ENCODE measurements at regions not wholly inside any gene's neighbourhood (a gene's known extent, or its start where the extent isn't known, plus 50 kb on each side); places are given as distances from the start of the nearest gene placed in this dataset.
"Not testable (repeated sequence)": the region's sequence is repeated elsewhere in the genome, so short reads cannot be mapped to it uniquely, and the experiment has no call there.

DNA sequence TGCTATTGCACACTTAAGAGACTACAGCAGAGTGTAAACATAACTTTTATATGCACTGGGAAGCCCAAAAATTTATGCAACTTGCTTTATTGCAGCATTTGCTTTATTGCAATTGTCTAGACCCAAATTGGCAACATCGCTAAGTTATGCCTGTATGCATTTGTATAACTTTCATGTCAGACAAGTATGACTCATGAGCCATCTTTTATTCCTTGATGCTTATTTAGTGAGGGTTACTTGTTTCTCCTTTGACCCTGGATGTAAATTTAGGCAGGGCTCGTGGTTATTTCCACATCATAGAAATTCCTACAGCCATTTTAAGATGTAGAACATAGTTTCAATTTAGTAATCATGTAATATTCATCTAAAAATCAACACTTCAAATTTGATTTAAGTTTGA is 130.3 kb upstream of the LY86 start:
- TF ChIP-seq, protein P1, sequence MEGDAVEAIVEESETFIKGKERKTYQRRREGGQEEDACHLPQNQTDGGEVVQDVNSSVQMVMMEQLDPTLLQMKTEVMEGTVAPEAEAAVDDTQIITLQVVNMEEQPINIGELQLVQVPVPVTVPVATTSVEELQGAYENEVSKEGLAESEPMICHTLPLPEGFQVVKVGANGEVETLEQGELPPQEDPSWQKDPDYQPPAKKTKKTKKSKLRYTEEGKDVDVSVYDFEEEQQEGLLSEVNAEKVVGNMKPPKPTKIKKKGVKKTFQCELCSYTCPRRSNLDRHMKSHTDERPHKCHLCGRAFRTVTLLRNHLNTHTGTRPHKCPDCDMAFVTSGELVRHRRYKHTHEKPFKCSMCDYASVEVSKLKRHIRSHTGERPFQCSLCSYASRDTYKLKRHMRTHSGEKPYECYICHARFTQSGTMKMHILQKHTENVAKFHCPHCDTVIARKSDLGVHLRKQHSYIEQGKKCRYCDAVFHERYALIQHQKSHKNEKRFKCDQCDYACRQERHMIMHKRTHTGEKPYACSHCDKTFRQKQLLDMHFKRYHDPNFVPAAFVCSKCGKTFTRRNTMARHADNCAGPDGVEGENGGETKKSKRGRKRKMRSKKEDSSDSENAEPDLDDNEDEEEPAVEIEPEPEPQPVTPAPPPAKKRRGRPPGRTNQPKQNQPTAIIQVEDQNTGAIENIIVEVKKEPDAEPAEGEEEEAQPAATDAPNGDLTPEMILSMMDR (IDR thresholded peaks at IDR 0.05) = no peak
- TF ChIP-seq ZFX (IDR thresholded peaks at IDR 0.05; ENCODE audit: borderline replicate concordance) = no peak
- no peak overlapping the region for H3K27ac ChIP-seq

DNA sequence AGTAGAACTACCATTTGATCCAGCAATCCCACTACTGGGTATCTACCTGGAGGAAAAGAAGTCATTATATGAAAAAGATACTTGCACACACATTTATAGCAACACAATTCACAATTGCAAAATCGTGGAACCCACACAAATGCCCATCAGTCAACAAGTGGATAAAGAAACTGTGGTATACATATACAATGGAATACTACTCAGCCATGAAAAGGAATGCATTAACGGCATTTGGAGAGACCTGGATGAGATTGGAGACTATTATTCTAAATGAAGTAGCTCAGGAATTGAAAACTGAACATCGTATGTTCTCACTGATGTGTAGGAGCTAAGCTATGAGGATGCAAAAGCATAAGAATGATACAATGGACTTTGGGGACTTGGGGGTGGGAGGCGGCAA is 128.6 kb upstream of the LY86 start:
- H3K27ac ChIP-seq = not testable (repeated sequence)

DNA sequence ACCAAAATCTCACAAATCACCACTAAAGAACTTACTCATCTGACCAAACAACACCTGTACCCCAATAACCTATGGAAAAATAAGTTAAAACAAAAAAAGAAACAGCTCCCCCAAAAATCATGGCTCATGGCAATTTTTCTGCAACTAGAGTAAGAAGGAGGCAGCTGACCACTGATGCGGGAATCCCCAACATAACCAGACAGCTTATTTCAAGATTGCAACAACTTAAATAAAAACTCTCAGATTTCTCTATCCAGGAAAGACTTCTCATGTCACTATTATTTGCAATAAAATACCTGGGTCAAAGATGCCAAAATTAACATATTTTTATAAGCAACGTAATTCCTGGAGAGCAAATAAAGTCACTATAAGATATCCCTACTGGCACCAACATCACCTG is 128.1 kb upstream of the LY86 start:
- no peak overlapping the region for H3K27ac ChIP-seq
- TF ChIP-seq, protein P1 (IDR thresholded peaks at IDR 0.05) = no peak
- no peak for TF ChIP-seq ZFX (IDR thresholded peaks at IDR 0.05; ENCODE audit: borderline replicate concordance)

DNA sequence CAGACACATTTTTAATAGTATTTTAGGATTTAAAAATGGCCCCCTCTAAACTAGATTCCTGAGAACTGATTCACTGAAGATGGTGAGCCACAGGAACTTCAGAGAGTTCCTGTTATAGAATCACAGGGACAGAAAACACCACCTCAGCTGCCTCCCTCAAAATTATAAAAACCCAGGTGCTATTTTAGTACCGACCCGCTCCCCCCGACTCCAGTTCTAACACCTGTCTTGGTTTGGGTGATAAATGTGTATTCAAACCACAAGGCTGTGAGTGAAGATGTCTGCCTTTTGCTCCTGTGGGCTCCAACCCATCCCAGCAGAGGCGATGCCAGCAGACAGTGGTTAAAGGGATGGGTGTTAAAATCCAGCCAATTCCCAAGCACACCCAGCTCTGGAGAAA is 127.4 kb upstream of the LY86 start:
- TF ChIP-seq ZFX (IDR thresholded peaks at IDR 0.05; ENCODE audit: borderline replicate concordance) = no peak
- TF ChIP-seq, protein P1 (IDR thresholded peaks at IDR 0.05) = no peak
- H3K27ac ChIP-seq = no peak overlapping the region

DNA sequence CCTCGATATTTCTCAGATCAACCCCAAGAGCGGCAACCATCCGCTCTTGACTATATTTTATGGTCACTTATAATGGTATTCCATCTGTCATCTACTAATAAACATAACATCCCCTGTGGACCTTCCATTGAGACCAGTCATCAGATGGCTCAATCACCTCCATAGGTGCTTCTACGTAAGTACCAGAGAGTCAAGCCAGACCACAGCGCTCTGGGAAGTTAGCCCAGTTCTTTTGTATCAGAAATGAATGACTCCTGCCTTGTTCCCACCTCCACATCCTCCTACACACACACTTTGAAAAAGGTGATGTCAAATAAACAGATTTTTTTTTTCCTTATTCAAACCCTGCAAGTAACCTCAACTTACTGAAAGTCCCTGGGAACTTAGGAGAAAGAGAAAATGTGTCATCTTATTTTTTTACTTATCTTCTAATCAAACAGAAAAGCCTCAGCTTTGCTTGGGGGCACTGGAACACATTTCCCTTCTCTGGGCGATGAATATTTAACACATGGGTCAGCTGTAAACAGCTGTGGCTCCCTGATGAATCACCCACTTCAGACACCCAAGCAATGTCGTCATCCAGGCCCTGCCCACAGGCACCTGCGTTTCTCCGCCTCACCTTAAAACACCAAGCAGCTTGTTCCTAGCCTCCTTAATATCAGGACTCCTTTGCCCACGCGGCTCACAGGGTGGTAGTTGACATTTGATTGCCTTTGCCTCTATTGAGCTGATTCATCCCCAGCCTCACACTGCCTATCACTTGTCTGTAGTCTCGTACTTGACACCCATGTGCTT is 121.4 kb upstream of the LY86 start:
- no peak overlapping the region for H3K27ac ChIP-seq
- TF ChIP-seq, protein P1 (IDR thresholded peaks at IDR 0.05) = no peak
- TF ChIP-seq ZFX (IDR thresholded peaks at IDR 0.05; ENCODE audit: borderline replicate concordance) = no peak

DNA sequence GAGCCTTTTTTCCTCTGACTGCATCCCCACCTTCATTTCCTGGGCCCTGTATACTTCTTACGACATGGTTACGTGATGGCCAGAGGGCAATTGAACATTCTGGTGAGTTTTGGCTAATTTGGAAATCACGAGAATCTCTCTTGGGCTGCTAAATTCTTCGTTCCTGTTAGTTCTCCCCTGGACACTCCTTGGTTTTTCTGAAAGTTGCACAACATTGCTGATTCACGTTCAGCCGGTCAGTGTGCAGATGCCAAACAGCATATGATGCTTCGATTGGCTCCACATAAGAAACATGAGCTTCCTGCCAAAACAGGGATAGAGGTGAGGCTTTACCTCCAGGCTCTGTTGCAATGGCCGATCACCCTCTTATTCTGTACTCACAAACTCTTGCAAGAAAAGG is 119.4 kb upstream of the LY86 start:
- no peak overlapping the region for H3K27ac ChIP-seq
- no peak for TF ChIP-seq ZFX (IDR thresholded peaks at IDR 0.05; ENCODE audit: borderline replicate concordance)
- TF ChIP-seq, protein P1 (IDR thresholded peaks at IDR 0.05) = no peak

DNA sequence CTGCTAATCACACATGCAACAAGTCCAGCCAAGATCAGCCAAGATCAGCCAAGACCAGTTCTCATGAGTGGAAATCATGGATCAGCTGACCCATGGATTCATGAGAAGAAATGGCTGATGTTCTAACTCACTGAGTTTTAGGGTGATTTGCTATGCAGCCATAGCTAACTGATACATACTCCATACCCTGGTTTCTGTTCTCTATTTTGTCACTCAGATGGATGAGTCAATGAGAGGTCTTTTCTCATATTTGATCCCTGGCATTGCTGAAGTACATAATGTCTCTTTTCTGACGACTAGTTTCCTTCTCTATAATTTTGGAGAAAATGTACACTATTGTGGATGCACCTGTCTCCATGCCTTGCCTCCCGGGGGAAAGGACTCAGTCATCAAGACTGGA is 118.4 kb upstream of the LY86 start:
- TF ChIP-seq, protein P1 (IDR thresholded peaks at IDR 0.05) = no peak
- TF ChIP-seq ZFX (IDR thresholded peaks at IDR 0.05; ENCODE audit: borderline replicate concordance) = no peak
- H3K27ac ChIP-seq = no peak overlapping the region

DNA sequence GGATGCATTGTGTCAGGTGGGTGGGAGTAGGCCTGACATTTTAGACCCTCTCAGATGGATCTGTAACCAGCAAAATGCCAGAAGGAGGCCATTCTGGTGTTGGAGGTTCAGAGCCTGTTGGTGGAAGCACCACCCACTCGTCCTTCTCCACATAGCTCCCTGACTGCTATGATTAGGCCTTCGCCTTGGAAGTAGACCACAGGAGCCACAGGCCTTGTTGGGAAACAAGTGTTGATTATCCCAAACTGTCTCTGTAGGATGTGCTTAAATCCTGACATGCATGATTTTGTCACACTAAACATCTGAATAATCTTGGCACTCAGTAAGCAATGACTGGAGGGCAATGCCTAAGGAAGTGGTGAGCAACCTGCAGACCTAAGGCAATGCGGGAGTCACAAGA is 117.2 kb upstream of the LY86 start:
- no peak overlapping the region for H3K27ac ChIP-seq
- no peak for TF ChIP-seq ZFX (IDR thresholded peaks at IDR 0.05; ENCODE audit: borderline replicate concordance)

Measured in 22Rv1 (cell line).